ENCODE measurements at regions not wholly inside any gene's neighbourhood (a gene's known extent, or its start where the extent isn't known, plus 50 kb on each side); places are given as distances from the start of the nearest gene placed in this dataset.

GRCh38 chr12:75891072-75891471 is 140.5 kb downstream of the PHLDA1 start:
- no peak for ATAC-seq
- ChIA-PET POLR2A (no interaction called here), CTCF (no interaction called here)
- no peaks in the 10 kb centered on the region for H3K27me3 Mint-ChIP-seq (ENCODE audit: low read depth)
- no peak overlapping the region for H3K4me3 Mint-ChIP-seq
- no peaks in the 10 kb centered on the region for H3K9me3 Mint-ChIP-seq
- no peak for DNase-seq (ENCODE audit: low spot score)
- no peak for TF ChIP-seq MAX (CRISPR knock-in tag; IDR thresholded peaks at IDR 0.05)
- no peak for TF ChIP-seq TP53 (CRISPR knock-in tag; IDR thresholded peaks at IDR 0.05)
- no peak for TF ChIP-seq CBFB (CRISPR knock-in tag; IDR thresholded peaks at IDR 0.05; ENCODE audit: low read depth)
- TF ChIP-seq, protein P1, sequence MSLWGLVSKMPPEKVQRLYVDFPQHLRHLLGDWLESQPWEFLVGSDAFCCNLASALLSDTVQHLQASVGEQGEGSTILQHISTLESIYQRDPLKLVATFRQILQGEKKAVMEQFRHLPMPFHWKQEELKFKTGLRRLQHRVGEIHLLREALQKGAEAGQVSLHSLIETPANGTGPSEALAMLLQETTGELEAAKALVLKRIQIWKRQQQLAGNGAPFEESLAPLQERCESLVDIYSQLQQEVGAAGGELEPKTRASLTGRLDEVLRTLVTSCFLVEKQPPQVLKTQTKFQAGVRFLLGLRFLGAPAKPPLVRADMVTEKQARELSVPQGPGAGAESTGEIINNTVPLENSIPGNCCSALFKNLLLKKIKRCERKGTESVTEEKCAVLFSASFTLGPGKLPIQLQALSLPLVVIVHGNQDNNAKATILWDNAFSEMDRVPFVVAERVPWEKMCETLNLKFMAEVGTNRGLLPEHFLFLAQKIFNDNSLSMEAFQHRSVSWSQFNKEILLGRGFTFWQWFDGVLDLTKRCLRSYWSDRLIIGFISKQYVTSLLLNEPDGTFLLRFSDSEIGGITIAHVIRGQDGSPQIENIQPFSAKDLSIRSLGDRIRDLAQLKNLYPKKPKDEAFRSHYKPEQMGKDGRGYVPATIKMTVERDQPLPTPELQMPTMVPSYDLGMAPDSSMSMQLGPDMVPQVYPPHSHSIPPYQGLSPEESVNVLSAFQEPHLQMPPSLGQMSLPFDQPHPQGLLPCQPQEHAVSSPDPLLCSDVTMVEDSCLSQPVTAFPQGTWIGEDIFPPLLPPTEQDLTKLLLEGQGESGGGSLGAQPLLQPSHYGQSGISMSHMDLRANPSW (CRISPR knock-in tag; conservative IDR thresholded peaks at IDR 0.05; ENCODE audit: low read depth), result no peak
- TF ChIP-seq ZNF121 (CRISPR knock-in tag; IDR thresholded peaks at IDR 0.05), result peak; percentile 65; the same call in 1 of the 2 replicates
- TF ChIP-seq SMAD4 (CRISPR knock-in tag; IDR thresholded peaks at IDR 0.05), result no peak
- TF ChIP-seq USF2 (CRISPR knock-in tag; IDR thresholded peaks at IDR 0.05), result no peak
- TF ChIP-seq, protein P2, sequence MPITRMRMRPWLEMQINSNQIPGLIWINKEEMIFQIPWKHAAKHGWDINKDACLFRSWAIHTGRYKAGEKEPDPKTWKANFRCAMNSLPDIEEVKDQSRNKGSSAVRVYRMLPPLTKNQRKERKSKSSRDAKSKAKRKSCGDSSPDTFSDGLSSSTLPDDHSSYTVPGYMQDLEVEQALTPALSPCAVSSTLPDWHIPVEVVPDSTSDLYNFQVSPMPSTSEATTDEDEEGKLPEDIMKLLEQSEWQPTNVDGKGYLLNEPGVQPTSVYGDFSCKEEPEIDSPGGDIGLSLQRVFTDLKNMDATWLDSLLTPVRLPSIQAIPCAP (CRISPR knock-in tag; IDR thresholded peaks at IDR 0.05), result no peak
- TF ChIP-seq CDX4 (CRISPR knock-in tag; IDR thresholded peaks at IDR 0.05; ENCODE audit: borderline replicate concordance), result no peak
- no peaks in the 10 kb centered on the region for H3K36me3 Mint-ChIP-seq
- H3K27ac Mint-ChIP-seq, result no peak overlapping the region
- H3K4me1 Mint-ChIP-seq, result peaks cover 47% of the 10 kb centered on the region

GRCh38 chr12:75890660-75891059 is 140.9 kb downstream of the PHLDA1 start:
- CTCF ChIA-PET, result no interaction called here
- no peaks in the 10 kb centered on the region for H3K9me3 Mint-ChIP-seq
- no peaks in the 10 kb centered on the region for H3K27me3 Mint-ChIP-seq (ENCODE audit: low read depth)
- ATAC-seq (no peak), DNase-seq (ENCODE audit: low spot score) (no peak)
- no peak overlapping the region for H3K4me3 Mint-ChIP-seq
- H3K27ac Mint-ChIP-seq, result no peak overlapping the region
- no peaks in the 10 kb centered on the region for H3K36me3 Mint-ChIP-seq
- POLR2A ChIA-PET, result no interaction called here
- no peak for TF ChIP-seq MXD4 (CRISPR knock-in tag; IDR thresholded peaks at IDR 0.05; ENCODE audit: borderline replicate concordance)
- TF ChIP-seq ETV6 (CRISPR knock-in tag; IDR thresholded peaks at IDR 0.05), result no peak
- TF ChIP-seq MLX (CRISPR knock-in tag; IDR thresholded peaks at IDR 0.05), result no peak
- no peak for TF ChIP-seq MYBL2 (CRISPR knock-in tag; IDR thresholded peaks at IDR 0.05)
- TF ChIP-seq NR1H2 (CRISPR knock-in tag; IDR thresholded peaks at IDR 0.05), result no peak
- H3K4me1 Mint-ChIP-seq, result peaks cover 45% of the 10 kb centered on the region

- Mint-ChIP-seq H3K36me3 (no peaks in the 10 kb centered on the region), H3K4me1 (peaks cover 40% of the 10 kb centered on the region), H3K27me3 (ENCODE audit: low read depth) (no peaks in the 10 kb centered on the region), H3K27ac (no peak overlapping the region), H3K9me3 (no peaks in the 10 kb centered on the region), H3K4me3 (no peak overlapping the region)
- ChIA-PET POLR2A (no interaction called here), CTCF (no interaction called here)
- ATAC-seq (no peak), DNase-seq (ENCODE audit: low spot score) (no peak)
- no peak for TF ChIP-seq E2F4 (CRISPR knock-in tag; IDR thresholded peaks at IDR 0.05; ENCODE audit: borderline replicate concordance, low read depth)
These were observed 141.4 kb downstream of the PHLDA1 start for GRCh38 chr12:75890141-75890540.

Measured in WTC11 (cell line).